GM13976 (cell line): ENCODE measurements at regions not wholly inside any gene's neighbourhood (a gene's known extent, or its start where the extent isn't known, plus 50 kb on each side); places are given as distances from the start of the nearest gene placed in this dataset.

Experiments
- DNase-seq: peaks from one replicate; pipeline ENCODE4 v3.0.0; 2012; ENCODE audit warnings: low spot score
- in situ Hi-C: fragments of 300-500 bp; cut with MboI; formaldehyde crosslinking; loops from one replicate; pipeline ENCODE4 v1.12.0; 2022; ENCODE audit warnings: low sequenced_read_pairs, mixed read lengths, inconsistent platforms; ENCODE audit not compliant: unreplicated experiment
- TF ChIP-seq, protein P1 (sequence below): IDR thresholded peaks from 2 replicates; pipeline ENCODE4 v1.5.1; 2012; ENCODE audit warnings: borderline replicate concordance, mild to moderate bottlenecking; ENCODE audit not compliant: insufficient read depth; ENCODE audit errors: extremely low read depth, missing control alignments, control extremely low read depth

DNA sequence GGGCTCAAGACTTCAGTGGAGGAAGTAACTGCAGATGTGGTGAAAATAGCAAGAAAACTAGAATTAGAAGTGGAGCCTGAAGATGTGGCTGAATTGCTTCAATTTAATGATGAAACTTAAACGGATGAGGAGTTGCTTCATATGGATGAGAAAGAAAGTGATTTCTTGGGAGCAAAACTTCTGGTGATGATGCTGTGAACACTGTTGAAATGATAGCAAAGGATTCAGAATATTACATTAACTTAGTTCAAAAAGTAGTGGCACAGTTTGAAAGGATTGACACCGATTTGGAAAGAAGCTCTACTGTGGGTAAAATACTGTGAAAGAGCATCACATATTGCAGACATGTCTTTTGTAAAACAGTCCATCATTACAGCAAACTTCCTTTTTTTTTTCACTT, 638.0 kb downstream of the NYAP2 start:
- in situ Hi-C loops = no loop called here
- DNase-seq = no peak
- TF ChIP-seq, protein P1, sequence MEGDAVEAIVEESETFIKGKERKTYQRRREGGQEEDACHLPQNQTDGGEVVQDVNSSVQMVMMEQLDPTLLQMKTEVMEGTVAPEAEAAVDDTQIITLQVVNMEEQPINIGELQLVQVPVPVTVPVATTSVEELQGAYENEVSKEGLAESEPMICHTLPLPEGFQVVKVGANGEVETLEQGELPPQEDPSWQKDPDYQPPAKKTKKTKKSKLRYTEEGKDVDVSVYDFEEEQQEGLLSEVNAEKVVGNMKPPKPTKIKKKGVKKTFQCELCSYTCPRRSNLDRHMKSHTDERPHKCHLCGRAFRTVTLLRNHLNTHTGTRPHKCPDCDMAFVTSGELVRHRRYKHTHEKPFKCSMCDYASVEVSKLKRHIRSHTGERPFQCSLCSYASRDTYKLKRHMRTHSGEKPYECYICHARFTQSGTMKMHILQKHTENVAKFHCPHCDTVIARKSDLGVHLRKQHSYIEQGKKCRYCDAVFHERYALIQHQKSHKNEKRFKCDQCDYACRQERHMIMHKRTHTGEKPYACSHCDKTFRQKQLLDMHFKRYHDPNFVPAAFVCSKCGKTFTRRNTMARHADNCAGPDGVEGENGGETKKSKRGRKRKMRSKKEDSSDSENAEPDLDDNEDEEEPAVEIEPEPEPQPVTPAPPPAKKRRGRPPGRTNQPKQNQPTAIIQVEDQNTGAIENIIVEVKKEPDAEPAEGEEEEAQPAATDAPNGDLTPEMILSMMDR = no peak

DNA sequence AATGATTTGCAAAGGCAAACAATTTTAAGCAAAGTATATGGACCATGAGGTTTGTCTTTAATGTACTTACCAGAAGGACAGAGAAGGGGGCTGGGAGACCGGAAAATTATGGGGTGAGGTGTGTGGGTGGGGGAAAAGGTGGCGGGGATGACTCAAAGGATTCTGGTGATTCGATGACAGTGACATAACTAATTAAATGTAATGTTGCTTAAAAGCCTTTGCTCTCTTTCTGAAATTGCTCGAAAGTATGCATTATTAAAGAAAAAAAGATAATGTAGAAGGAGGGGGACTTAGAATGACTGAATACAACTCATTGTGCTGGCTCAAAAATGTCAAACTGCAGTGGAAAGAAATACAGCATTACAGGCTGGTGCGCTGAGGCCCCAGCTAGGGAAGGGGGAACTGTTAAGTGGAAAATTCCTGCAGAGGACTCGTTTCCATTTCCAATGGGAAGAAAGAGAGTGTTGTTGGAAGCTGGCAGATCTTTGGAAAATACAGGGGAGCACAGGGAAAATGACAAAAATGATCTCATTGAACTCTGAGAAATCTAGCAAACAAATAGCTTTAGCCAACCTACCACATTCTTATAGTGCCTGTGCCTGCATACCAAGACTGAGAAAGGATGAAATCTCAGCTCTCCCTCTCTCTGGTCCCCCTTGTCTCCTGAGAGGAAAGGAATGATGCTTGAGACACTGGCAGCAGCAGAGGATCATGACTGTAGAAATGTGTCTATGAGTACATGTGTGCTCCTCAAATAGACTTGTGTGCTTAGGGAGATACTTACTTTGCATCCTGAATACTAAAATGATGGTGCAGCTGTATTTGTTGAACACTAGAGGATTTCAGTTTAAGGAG, 632.4 kb downstream of the NYAP2 start:
- in situ Hi-C loops = no loop called here
- TF ChIP-seq, protein P1 = no peak
- DNase-seq = peak; percentile 12

- TF ChIP-seq, protein P1 = no peak
- peak; percentile 26 for DNase-seq
- in situ Hi-C loops = no loop called here
Observed at GRCh38 chr2:226030788-226031646, 631.5 kb downstream of the NYAP2 start.

DNA sequence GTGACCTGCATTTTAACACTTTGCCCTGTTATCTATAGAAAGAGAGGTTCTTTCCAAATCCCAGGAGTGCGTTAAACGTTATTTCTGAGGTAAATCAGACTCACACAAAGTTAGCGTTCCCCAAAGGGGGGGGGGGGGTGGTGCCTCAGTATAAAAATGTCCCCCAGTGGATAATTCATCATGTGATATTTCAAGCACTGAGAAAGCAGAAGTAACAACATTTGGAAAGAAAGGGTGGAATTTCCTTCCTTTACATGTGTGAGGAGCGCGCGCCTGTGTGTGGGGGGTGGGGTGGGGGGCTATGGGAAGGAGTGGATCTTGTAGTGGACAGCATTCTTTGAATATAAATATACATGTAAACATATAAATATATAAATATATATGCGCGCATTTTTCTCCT, 630.9 kb downstream of the NYAP2 start:
- no peak for DNase-seq
- in situ Hi-C loops = no loop called here
- TF ChIP-seq, protein P1 = no peak

GRCh38 chr2:226023946-226024345, 624.4 kb downstream of the NYAP2 start:
- DNase-seq = no peak
- in situ Hi-C loops = no loop called here
- TF ChIP-seq, protein P1 = no peak

DNA sequence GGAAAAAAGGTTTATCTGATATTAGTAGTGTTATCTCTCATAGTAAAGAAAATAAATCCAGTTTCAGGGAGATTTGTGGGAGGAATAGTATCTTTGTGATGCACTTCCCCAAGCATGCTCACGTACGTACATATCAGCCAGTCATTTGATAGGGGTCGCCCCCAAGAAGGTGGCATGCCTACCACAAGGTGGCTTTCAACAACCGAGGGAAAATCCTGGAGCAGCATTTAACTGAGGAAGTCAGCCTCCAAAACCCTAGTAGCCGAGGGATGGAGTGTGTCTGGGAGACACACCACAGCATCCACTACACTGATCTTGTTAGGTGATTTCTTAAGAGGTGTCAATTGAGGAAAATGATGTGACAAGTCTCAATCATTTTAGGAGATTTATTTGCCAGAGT, 623.9 kb downstream of the NYAP2 start:
- TF ChIP-seq, protein P1 = no peak
- DNase-seq = no peak
- in situ Hi-C loops = no loop called here
